ENCODE measurements at regions not wholly inside any gene's neighbourhood (a gene's known extent, or its start where the extent isn't known, plus 50 kb on each side); places are given as distances from the start of the nearest gene placed in this dataset.
"Not testable (repeated sequence)": the region's sequence is repeated elsewhere in the genome, so short reads cannot be mapped to it uniquely, and the experiment has no call there.

GRCh38 chr4:49234382-49234781 is 248.3 kb downstream of the CWH43 start:
- no CpG with 5 or more reads among the region's 3 CpGs for WGBS (ENCODE audit: insufficient coverage)
- DNase-seq; H3K27ac ChIP-seq (ENCODE audit: low read depth in 1 of 2, low read length in 2 of 2); H3K27ac Mint-ChIP-seq; H3K4me3 Mint-ChIP-seq; H3K4me1 ChIP-seq (ENCODE audit: control insufficient read depth in 1 of 2, insufficient read depth in 2 of 2, low read length in 2 of 2); H3K9ac ChIP-seq (ENCODE audit: insufficient read depth, low read length, poor library complexity, severe bottlenecking); H3K4me1 Mint-ChIP-seq; H3K36me3 Mint-ChIP-seq; H3K4me3 ChIP-seq (replicated peaks in 1 of 3; ENCODE audit: low read depth in 2 of 3, low read length in 3 of 3); H3K79me2 ChIP-seq (ENCODE audit: insufficient read depth, low read length); H4K20me1 ChIP-seq (ENCODE audit: insufficient read depth, low read length); intact Hi-C loops (cut with micrococcal nuclease); H3K27me3 Mint-ChIP-seq (ENCODE audit: low read depth in 3 of 3); H3K27me3 ChIP-seq (ENCODE audit: control insufficient read depth in 2 of 2, insufficient read depth in 2 of 2, low read length in 2 of 2); H2AFZ ChIP-seq (ENCODE audit: insufficient read depth, low read depth, low read length, poor library complexity, severe bottlenecking); H3K4me2 ChIP-seq (replicated peaks; ENCODE audit: extremely low read depth, low read length, poor library complexity, severe bottlenecking); H3K36me3 ChIP-seq (replicated peaks in 1 of 2; ENCODE audit: control insufficient read depth in 1 of 2, insufficient read depth in 2 of 2, low read length in 2 of 2): not testable (repeated sequence)
- H3K9me3 ChIP-seq (replicated peaks in 1 of 2; ENCODE audit: control insufficient read depth in 1 of 2, insufficient read depth in 1 of 2, low read length in 2 of 2) = peaks cover 10 to 26% of the 10 kb centered on the region in 2 donors
- H3K9me3 Mint-ChIP-seq = peaks cover 4 to 27% (median 11%) of the 10 kb centered on the region in 7 donors

GRCh38 chr4:49235413-49236160 is 249.5 kb downstream of the CWH43 start:
- H3K36me3 ChIP-seq (replicated peaks in 1 of 2; ENCODE audit: control insufficient read depth in 1 of 2, insufficient read depth in 2 of 2, low read length in 2 of 2); intact Hi-C loops (cut with micrococcal nuclease): not testable (repeated sequence)

GRCh38 chr4:49236474-49236873 is 250.4 kb downstream of the CWH43 start:
- H3K79me2 ChIP-seq (ENCODE audit: insufficient read depth, low read length); H2AFZ ChIP-seq (ENCODE audit: insufficient read depth, low read depth, low read length, poor library complexity, severe bottlenecking); H3K9ac ChIP-seq (ENCODE audit: insufficient read depth, low read length, poor library complexity, severe bottlenecking); H3K27ac Mint-ChIP-seq; H4K20me1 ChIP-seq (ENCODE audit: insufficient read depth, low read length); H3K4me2 ChIP-seq (replicated peaks; ENCODE audit: extremely low read depth, low read length, poor library complexity, severe bottlenecking); H3K4me1 Mint-ChIP-seq; H3K36me3 Mint-ChIP-seq; H3K4me3 ChIP-seq (replicated peaks in 1 of 3; ENCODE audit: low read depth in 2 of 3, low read length in 3 of 3); H3K27ac ChIP-seq (ENCODE audit: low read depth in 1 of 2, low read length in 2 of 2); intact Hi-C loops (cut with micrococcal nuclease); H3K4me3 Mint-ChIP-seq; H3K27me3 Mint-ChIP-seq (ENCODE audit: low read depth in 3 of 3); DNase-seq; H3K27me3 ChIP-seq (ENCODE audit: control insufficient read depth in 2 of 2, insufficient read depth in 2 of 2, low read length in 2 of 2); H3K36me3 ChIP-seq (replicated peaks in 1 of 2; ENCODE audit: control insufficient read depth in 1 of 2, insufficient read depth in 2 of 2, low read length in 2 of 2); H3K4me1 ChIP-seq (ENCODE audit: control insufficient read depth in 1 of 2, insufficient read depth in 2 of 2, low read length in 2 of 2): not testable (repeated sequence)
- WGBS (ENCODE audit: insufficient coverage) = 63% methylated on average over 1 of the region's 3 CpGs
- peaks cover 4 to 22% (median 11%) of the 10 kb centered on the region in 7 donors for H3K9me3 Mint-ChIP-seq
- peaks cover 10 to 26% of the 10 kb centered on the region in 2 donors for H3K9me3 ChIP-seq (replicated peaks in 1 of 2; ENCODE audit: control insufficient read depth in 1 of 2, insufficient read depth in 1 of 2, low read length in 2 of 2)

More at GRCh38 chr4:49235413-49236160, 249.5 kb downstream of the CWH43 start:
- 82% methylated on average over 3 of the region's 8 CpGs for WGBS (ENCODE audit: insufficient coverage)
- H2AFZ ChIP-seq (ENCODE audit: insufficient read depth, low read depth, low read length, poor library complexity, severe bottlenecking); H3K4me1 Mint-ChIP-seq; H3K27ac ChIP-seq (ENCODE audit: low read depth in 1 of 2, low read length in 2 of 2); H3K9ac ChIP-seq (ENCODE audit: insufficient read depth, low read length, poor library complexity, severe bottlenecking); H3K4me3 ChIP-seq (replicated peaks in 1 of 3; ENCODE audit: low read depth in 2 of 3, low read length in 3 of 3); H3K27me3 ChIP-seq (ENCODE audit: control insufficient read depth in 2 of 2, insufficient read depth in 2 of 2, low read length in 2 of 2); H3K27me3 Mint-ChIP-seq (ENCODE audit: low read depth in 3 of 3); H3K4me1 ChIP-seq (ENCODE audit: control insufficient read depth in 1 of 2, insufficient read depth in 2 of 2, low read length in 2 of 2); H4K20me1 ChIP-seq (ENCODE audit: insufficient read depth, low read length); H3K4me3 Mint-ChIP-seq; H3K36me3 Mint-ChIP-seq; H3K79me2 ChIP-seq (ENCODE audit: insufficient read depth, low read length); H3K27ac Mint-ChIP-seq; H3K4me2 ChIP-seq (replicated peaks; ENCODE audit: extremely low read depth, low read length, poor library complexity, severe bottlenecking); DNase-seq: not testable (repeated sequence)
- peaks cover 4 to 22% (median 11%) of the 10 kb centered on the region in 7 donors for H3K9me3 Mint-ChIP-seq
- H3K9me3 ChIP-seq (replicated peaks in 1 of 2; ENCODE audit: control insufficient read depth in 1 of 2, insufficient read depth in 1 of 2, low read length in 2 of 2) = peaks cover 10 to 26% of the 10 kb centered on the region in 2 donors

- H2AFZ ChIP-seq (ENCODE audit: insufficient read depth, low read depth, low read length, poor library complexity, severe bottlenecking); H3K36me3 Mint-ChIP-seq; H3K27me3 Mint-ChIP-seq (ENCODE audit: low read depth in 3 of 3); H3K4me1 ChIP-seq (ENCODE audit: control insufficient read depth in 1 of 2, insufficient read depth in 2 of 2, low read length in 2 of 2); H3K4me3 Mint-ChIP-seq; H3K9ac ChIP-seq (ENCODE audit: insufficient read depth, low read length, poor library complexity, severe bottlenecking); intact Hi-C loops (cut with micrococcal nuclease); DNase-seq; H3K4me3 ChIP-seq (replicated peaks in 1 of 3; ENCODE audit: low read depth in 2 of 3, low read length in 3 of 3); H3K4me1 Mint-ChIP-seq; H3K9me3 Mint-ChIP-seq; H3K27ac ChIP-seq (ENCODE audit: low read depth in 1 of 2, low read length in 2 of 2); H4K20me1 ChIP-seq (ENCODE audit: insufficient read depth, low read length); H3K4me2 ChIP-seq (replicated peaks; ENCODE audit: extremely low read depth, low read length, poor library complexity, severe bottlenecking); H3K9me3 ChIP-seq (replicated peaks in 1 of 2; ENCODE audit: control insufficient read depth in 1 of 2, insufficient read depth in 1 of 2, low read length in 2 of 2); H3K79me2 ChIP-seq (ENCODE audit: insufficient read depth, low read length); H3K27ac Mint-ChIP-seq; H3K27me3 ChIP-seq (ENCODE audit: control insufficient read depth in 2 of 2, insufficient read depth in 2 of 2, low read length in 2 of 2); H3K36me3 ChIP-seq (replicated peaks in 1 of 2; ENCODE audit: control insufficient read depth in 1 of 2, insufficient read depth in 2 of 2, low read length in 2 of 2): not testable (repeated sequence)
- WGBS (ENCODE audit: insufficient coverage) = no CpG with 5 or more reads among the region's 2 CpGs
Measured at GRCh38 chr4:49241295-49241694, 255.2 kb downstream of the CWH43 start.
